Neutrophil (primary cell): ENCODE measurements at regions not wholly inside any gene's neighbourhood (a gene's known extent, or its start where the extent isn't known, plus 50 kb on each side); places are given as distances from the start of the nearest gene placed in this dataset.

Experiments used
- H3K27ac ChIP-seq: fragments of 200-600 bp; sonication (generic); 2 replicates; pipeline ENCODE4 v1.5.1; 2016; ENCODE audit warnings: mild to moderate bottlenecking, moderate library complexity
- H3K27me3 ChIP-seq: fragments of 200-600 bp; sonication (generic); 2 replicates; pipeline ENCODE4 v1.6.0; 2016; ENCODE audit warnings: mild to moderate bottlenecking
- H3K36me3 ChIP-seq: fragments of 200-600 bp; sonication (generic); 2 replicates; pipeline ENCODE4 v1.5.1; 2017
- H3K4me1 ChIP-seq, 2 experiments: fragments of 200-600 bp in 1 of 2; sonication (generic) in 1 of 2; 1 replicate in 1 of 2; 2 replicates in 1 of 2; pipeline versions ENCODE4 v1.5.1 to v1.6.1; 2013 to 2016; ENCODE audit warnings: low read depth in 1 of 2, low read length in 1 of 2, mild to moderate bottlenecking in 1 of 2, moderate library complexity in 1 of 2; ENCODE audit not compliant: control insufficient read depth in 1 of 2, insufficient read depth in 1 of 2
- H3K4me3 ChIP-seq, 2 experiments: fragments of 200-600 bp in 1 of 2; sonication (generic) in 1 of 2; 1 replicate in 1 of 2; 2 replicates in 1 of 2; pipeline ENCODE4 v1.5.1; 2013 to 2016; ENCODE audit warnings: low read depth in 1 of 2, low read length in 1 of 2, mild to moderate bottlenecking in 1 of 2, moderate library complexity in 1 of 2
- H3K9me3 ChIP-seq: fragments of 200-600 bp; sonication (generic); 2 replicates; pipeline ENCODE4 v1.5.1; 2016
- CTCF ChIP-seq: fragments of 200-600 bp; sonication (generic); IDR thresholded peaks from 2 replicates; pipeline ENCODE4 v1.5.1; 2016; ENCODE audit warnings: antibody characterized with exemption

- Histone ChIP-seq H3K27ac (no peak overlapping the region), H3K4me3 (no peak overlapping the region), H3K27me3 (no peaks in the 10 kb centered on the region), H3K4me1 (no peaks in the 10 kb centered on the region), H3K9me3 (no peaks in the 10 kb centered on the region), H3K36me3 (no peaks in the 10 kb centered on the region)
- no peak for TF ChIP-seq CTCF
Observed at GRCh38 chr4:28921886-28922285, 1798.3 kb upstream of the PCDH7 start.

GRCh38 chr4:28926156-28926555 lies 1794.0 kb upstream of the PCDH7 start:
- Histone ChIP-seq H3K27me3 (no peaks in the 10 kb centered on the region), H3K27ac (no peak overlapping the region), H3K4me1 (no peaks in the 10 kb centered on the region), H3K36me3 (no peaks in the 10 kb centered on the region), H3K4me3 (no peak overlapping the region), H3K9me3 (no peaks in the 10 kb centered on the region)
- TF ChIP-seq CTCF, result no peak

- Histone ChIP-seq H3K36me3 (no peaks in the 10 kb centered on the region), H3K9me3 (no peaks in the 10 kb centered on the region), H3K27me3 (no peaks in the 10 kb centered on the region), H3K27ac (no peak overlapping the region), H3K4me3 (no peak overlapping the region), H3K4me1 (no peaks in the 10 kb centered on the region)
- TF ChIP-seq CTCF, result no peak
Observed at GRCh38 chr4:28942631-28943030, 1777.5 kb upstream of the PCDH7 start.

GRCh38 chr4:28947374-28947773 lies 1772.8 kb upstream of the PCDH7 start:
- H3K27me3 ChIP-seq, result no peaks in the 10 kb centered on the region
- no peaks in the 10 kb centered on the region for H3K9me3 ChIP-seq
- no peaks in the 10 kb centered on the region for H3K4me1 ChIP-seq
- H3K27ac ChIP-seq, result no peak overlapping the region
- H3K4me3 ChIP-seq, result no peak overlapping the region
- no peaks in the 10 kb centered on the region for H3K36me3 ChIP-seq
- no peak for TF ChIP-seq CTCF

- Histone ChIP-seq H3K36me3 (no peaks in the 10 kb centered on the region), H3K27ac (no peak overlapping the region), H3K9me3 (no peaks in the 10 kb centered on the region), H3K4me1 (no peaks in the 10 kb centered on the region), H3K27me3 (no peaks in the 10 kb centered on the region), H3K4me3 (no peak overlapping the region)
- no peak for TF ChIP-seq CTCF
Observed at GRCh38 chr4:28948501-28948900, 1771.7 kb upstream of the PCDH7 start.

- no peak overlapping the region for H3K4me3 ChIP-seq
- no peak for TF ChIP-seq CTCF
- no peak overlapping the region for H3K27ac ChIP-seq
- no peaks in the 10 kb centered on the region for H3K36me3 ChIP-seq
- H3K4me1 ChIP-seq, result no peaks in the 10 kb centered on the region
- no peaks in the 10 kb centered on the region for H3K9me3 ChIP-seq
- H3K27me3 ChIP-seq, result no peaks in the 10 kb centered on the region
Observed at GRCh38 chr4:28966982-28967381, 1753.2 kb upstream of the PCDH7 start.
